Endodermal cell (in vitro differentiated cells): ENCODE measurements at regions not wholly inside any gene's neighbourhood (a gene's known extent, or its start where the extent isn't known, plus 50 kb on each side); places are given as distances from the start of the nearest gene placed in this dataset.

Experiments
- DNase-seq: peaks from one replicate; pipeline ENCODE4 v3.0.0-alpha.2; 2017
- H3K27ac ChIP-seq: 2 replicates; pipeline ENCODE4 v1.5.1; 2013; ENCODE audit warnings: mild to moderate bottlenecking, low read depth, low read length, moderate library complexity
- H3K27me3 ChIP-seq: 2 replicates; pipeline ENCODE4 v1.6.1; 2013; ENCODE audit warnings: mild to moderate bottlenecking, low read length, moderate library complexity; ENCODE audit not compliant: insufficient read depth, control insufficient read depth, poor library complexity, severe bottlenecking
- H3K36me3 ChIP-seq: 2 replicates; pipeline ENCODE4 v1.7.0; 2013; ENCODE audit warnings: mild to moderate bottlenecking, low read length, moderate library complexity; ENCODE audit not compliant: control insufficient read depth, insufficient read depth
- H3K4me1 ChIP-seq: one replicate; pipeline ENCODE4 v1.7.0; 2013; ENCODE audit warnings: low read length; ENCODE audit not compliant: control insufficient read depth, insufficient read depth
- H3K4me3 ChIP-seq: 2 replicates; pipeline ENCODE4 v1.5.1; 2013; ENCODE audit warnings: mild to moderate bottlenecking, low read length, moderate library complexity
- H3K9ac ChIP-seq: 2 replicates; pipeline ENCODE4 v1.6.1; 2013; ENCODE audit warnings: mild to moderate bottlenecking, low read length, moderate library complexity; ENCODE audit not compliant: poor library complexity, severe bottlenecking; ENCODE audit errors: extremely low read depth
- H3K9me3 ChIP-seq: 2 replicates; pipeline ENCODE4 v1.6.1; 2013; ENCODE audit warnings: mild to moderate bottlenecking, low read length, moderate library complexity; ENCODE audit not compliant: control insufficient read depth
- H3K27ac Mint-ChIP-seq: 2 replicates; pipeline ENCODE4 v1.8.0; 2020; ENCODE audit warnings: mixed read lengths
- H3K27me3 Mint-ChIP-seq: 2 replicates; pipeline ENCODE4 v1.8.0; 2021; ENCODE audit warnings: mild to moderate bottlenecking, mixed read lengths; ENCODE audit not compliant: insufficient read depth
- H3K36me3 Mint-ChIP-seq: 2 replicates; pipeline ENCODE4 v1.8.0; 2020; ENCODE audit warnings: low read depth, mixed read lengths
- H3K4me1 Mint-ChIP-seq: 2 replicates; pipeline ENCODE4 v1.8.0; 2020; ENCODE audit warnings: mixed read lengths
- H3K4me3 Mint-ChIP-seq: 2 replicates; pipeline ENCODE4 v1.8.0; 2020; ENCODE audit warnings: mild to moderate bottlenecking, moderate library complexity, mixed read lengths
- H3K9me3 Mint-ChIP-seq: 2 replicates; pipeline ENCODE4 v1.8.0; 2020; ENCODE audit warnings: mild to moderate bottlenecking, mixed read lengths
- CTCF ChIP-seq: fragments of 200-600 bp; sonication (generic); conservative IDR thresholded peaks from 2 replicates; pipeline ENCODE4 v1.5.0; 2021; ENCODE audit warnings: antibody characterized with exemption, mild to moderate bottlenecking
- WGBS, 2 experiments: methylation state at CpG; one replicate each; pipeline versions ENCODE4 v1.1.5 to v1.1.7; 2013; ENCODE audit warnings: missing lambda C conversion rate in 2 of 2, mixed read lengths in 1 of 2; ENCODE audit not compliant: insufficient coverage in 1 of 2, insufficient read length in 1 of 2; 5-methylcytosine and 5-hydroxymethylcytosine counted together

- Histone ChIP-seq H3K4me1 (peaks cover 4% of the 10 kb centered on the region), H3K9me3 (peaks cover 16% of the 10 kb centered on the region), H3K27me3 (no peaks in the 10 kb centered on the region), H3K27ac (no peak overlapping the region), H3K4me3 (no peak overlapping the region), H3K9ac (no peak overlapping the region), H3K36me3 (no peaks in the 10 kb centered on the region)
- TF ChIP-seq CTCF = no peak
- no peaks in the 10 kb centered on the region for H3K9me3 Mint-ChIP-seq
- no peaks in the 10 kb centered on the region for H3K27me3 Mint-ChIP-seq
- H3K4me3 Mint-ChIP-seq = no peak overlapping the region
- no peaks in the 10 kb centered on the region for H3K36me3 Mint-ChIP-seq
- peaks cover 7% of the 10 kb centered on the region for H3K4me1 Mint-ChIP-seq
- H3K27ac Mint-ChIP-seq = no peak overlapping the region
- DNase-seq = no peak
- 89 to 93% methylated on average over 9 of the region's 9 CpGs for WGBS, 2 experiments
These were observed 493.1 kb upstream of the AKR1E2 start for GRCh38 chr10:4332764-4333458.

GRCh38 chr10:4331150-4331549 is 494.9 kb upstream of the AKR1E2 start:
- no peak for DNase-seq
- H3K27ac Mint-ChIP-seq = no peak overlapping the region
- Histone ChIP-seq H3K4me3 (no peak overlapping the region), H3K9ac (no peak overlapping the region), H3K9me3 (peaks cover 16% of the 10 kb centered on the region), H3K27me3 (no peaks in the 10 kb centered on the region), H3K4me1 (peaks cover 4% of the 10 kb centered on the region), H3K27ac (no peak overlapping the region), H3K36me3 (no peaks in the 10 kb centered on the region)
- WGBS, 2 experiments = 73 to 79% methylated on average over 2 of the region's 2 CpGs
- peaks cover 7% of the 10 kb centered on the region for H3K4me1 Mint-ChIP-seq
- H3K27me3 Mint-ChIP-seq = no peaks in the 10 kb centered on the region
- no peaks in the 10 kb centered on the region for H3K9me3 Mint-ChIP-seq
- TF ChIP-seq CTCF = no peak
- no peaks in the 10 kb centered on the region for H3K36me3 Mint-ChIP-seq
- H3K4me3 Mint-ChIP-seq = no peak overlapping the region

GRCh38 chr10:4330636-4331035 is 495.4 kb upstream of the AKR1E2 start:
- Mint-ChIP-seq H3K4me1 (peaks cover 7% of the 10 kb centered on the region), H3K36me3 (no peaks in the 10 kb centered on the region), H3K9me3 (no peaks in the 10 kb centered on the region), H3K4me3 (no peak overlapping the region), H3K27ac (no peak overlapping the region), H3K27me3 (no peaks in the 10 kb centered on the region)
- peaks cover 4% of the 10 kb centered on the region for H3K4me1 ChIP-seq
- WGBS, 2 experiments = 91 to 100% methylated on average over 1 to 3 of the region's 3 CpGs
- H3K27me3 ChIP-seq = no peaks in the 10 kb centered on the region
- no peak for DNase-seq
- no peak overlapping the region for H3K9ac ChIP-seq
- no peak for TF ChIP-seq CTCF
- H3K27ac ChIP-seq = no peak overlapping the region
- no peaks in the 10 kb centered on the region for H3K36me3 ChIP-seq
- H3K4me3 ChIP-seq = no peak overlapping the region
- H3K9me3 ChIP-seq = peaks cover 16% of the 10 kb centered on the region
